Progenitor cell of endocrine pancreas (in vitro differentiated cells): ENCODE measurements at regions not wholly inside any gene's neighbourhood (a gene's known extent, or its start where the extent isn't known, plus 50 kb on each side); places are given as distances from the start of the nearest gene placed in this dataset.
"Not testable (repeated sequence)": the region's sequence is repeated elsewhere in the genome, so short reads cannot be mapped to it uniquely, and the experiment has no call there.

Source experiments
- DNase-seq: peaks from one replicate; pipeline ENCODE4 v3.0.0; 2021; ENCODE audit warnings: low spot score; ENCODE audit not compliant: unreplicated experiment
- H3K27ac Mint-ChIP-seq: 2 replicates; pipeline ENCODE4 v1.8.0; 2021; ENCODE audit warnings: mild to moderate bottlenecking, moderate library complexity, mixed read lengths
- H3K27me3 Mint-ChIP-seq: 2 replicates; pipeline ENCODE4 v1.8.0; 2021; ENCODE audit warnings: mixed read lengths
- H3K36me3 Mint-ChIP-seq: 2 replicates; pipeline ENCODE4 v1.8.0; 2022; ENCODE audit warnings: mixed read lengths; ENCODE audit not compliant: insufficient read depth
- H3K4me1 Mint-ChIP-seq: 2 replicates; pipeline ENCODE4 v1.8.0; 2021; ENCODE audit warnings: low read depth, mixed read lengths
- H3K4me3 Mint-ChIP-seq: 2 replicates; pipeline ENCODE4 v1.8.0; 2021; ENCODE audit warnings: low read depth, mild to moderate bottlenecking, moderate library complexity, mixed read lengths
- H3K9me3 Mint-ChIP-seq: 2 replicates; pipeline ENCODE4 v1.8.0; 2021; ENCODE audit warnings: low read depth, mixed read lengths
- TF ChIP-seq, protein P1 (sequence below): fragments of 200-600 bp; sonication (generic); IDR thresholded peaks from one replicate; pipeline ENCODE4 v1.5.0; 2021; ENCODE audit warnings: antibody characterized with exemption, mild to moderate bottlenecking; ENCODE audit not compliant: unreplicated experiment

DNA sequence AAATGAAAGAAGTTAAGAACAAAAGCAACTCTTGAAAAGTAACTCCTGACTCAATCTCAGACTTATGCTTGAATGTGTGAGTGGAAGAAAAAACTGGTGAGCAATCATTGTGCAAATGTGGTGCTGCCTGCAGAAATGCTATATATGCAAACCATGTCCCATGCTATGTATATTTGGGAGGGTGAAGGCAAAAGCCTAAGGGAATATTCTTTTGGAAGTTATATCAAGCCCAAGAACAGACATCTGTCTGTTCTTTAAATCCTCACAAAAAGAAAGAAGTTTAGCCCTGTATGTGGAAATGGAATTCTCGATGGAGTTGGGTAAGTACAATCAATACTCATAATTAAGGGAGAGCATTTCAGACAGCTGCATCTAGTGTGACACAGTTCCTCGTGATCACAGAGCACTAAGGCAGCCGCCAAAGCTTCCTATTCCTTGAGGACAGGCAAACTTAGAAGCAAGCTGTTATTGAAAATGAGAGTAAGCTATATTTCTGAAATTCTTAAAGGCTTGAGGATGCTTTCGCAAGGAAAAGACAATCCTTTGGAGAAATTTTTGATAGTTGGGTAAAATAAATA lies 406.5 kb upstream of the CHORDC1 start:
- no peak for DNase-seq
- H3K27me3 Mint-ChIP-seq: no peaks in the 10 kb centered on the region
- TF ChIP-seq, protein P1, sequence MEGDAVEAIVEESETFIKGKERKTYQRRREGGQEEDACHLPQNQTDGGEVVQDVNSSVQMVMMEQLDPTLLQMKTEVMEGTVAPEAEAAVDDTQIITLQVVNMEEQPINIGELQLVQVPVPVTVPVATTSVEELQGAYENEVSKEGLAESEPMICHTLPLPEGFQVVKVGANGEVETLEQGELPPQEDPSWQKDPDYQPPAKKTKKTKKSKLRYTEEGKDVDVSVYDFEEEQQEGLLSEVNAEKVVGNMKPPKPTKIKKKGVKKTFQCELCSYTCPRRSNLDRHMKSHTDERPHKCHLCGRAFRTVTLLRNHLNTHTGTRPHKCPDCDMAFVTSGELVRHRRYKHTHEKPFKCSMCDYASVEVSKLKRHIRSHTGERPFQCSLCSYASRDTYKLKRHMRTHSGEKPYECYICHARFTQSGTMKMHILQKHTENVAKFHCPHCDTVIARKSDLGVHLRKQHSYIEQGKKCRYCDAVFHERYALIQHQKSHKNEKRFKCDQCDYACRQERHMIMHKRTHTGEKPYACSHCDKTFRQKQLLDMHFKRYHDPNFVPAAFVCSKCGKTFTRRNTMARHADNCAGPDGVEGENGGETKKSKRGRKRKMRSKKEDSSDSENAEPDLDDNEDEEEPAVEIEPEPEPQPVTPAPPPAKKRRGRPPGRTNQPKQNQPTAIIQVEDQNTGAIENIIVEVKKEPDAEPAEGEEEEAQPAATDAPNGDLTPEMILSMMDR: no peak
- no peaks in the 10 kb centered on the region for H3K36me3 Mint-ChIP-seq
- no peak overlapping the region for H3K4me3 Mint-ChIP-seq
- no peaks in the 10 kb centered on the region for H3K4me1 Mint-ChIP-seq
- H3K27ac Mint-ChIP-seq: no peak overlapping the region
- no peaks in the 10 kb centered on the region for H3K9me3 Mint-ChIP-seq

DNA sequence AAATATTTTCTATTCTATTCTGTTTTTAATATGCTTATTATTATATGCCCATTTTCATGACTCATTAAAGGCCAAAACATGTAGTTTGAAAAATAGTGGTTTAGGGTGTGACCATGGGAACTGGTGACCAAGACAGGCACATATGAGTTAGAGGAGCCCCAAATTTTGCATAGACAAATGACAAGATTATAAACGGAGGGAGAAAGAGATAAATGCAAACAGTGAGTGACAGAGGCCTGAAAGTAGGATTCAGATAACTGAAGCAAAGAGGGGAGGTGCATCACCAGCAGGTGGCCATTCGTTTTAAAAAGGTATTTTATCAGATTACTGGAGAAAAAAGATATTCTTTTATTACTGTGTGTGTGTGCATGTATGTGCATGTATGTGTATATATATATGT lies 391.5 kb upstream of the CHORDC1 start:
- H3K9me3 Mint-ChIP-seq: peaks cover 5% of the 10 kb centered on the region
- H3K4me1 Mint-ChIP-seq: no peaks in the 10 kb centered on the region
- H3K27ac Mint-ChIP-seq: no peak overlapping the region
- DNase-seq: no peak
- TF ChIP-seq, protein P1: no peak
- no peak overlapping the region for H3K4me3 Mint-ChIP-seq
- H3K36me3 Mint-ChIP-seq: no peaks in the 10 kb centered on the region
- no peaks in the 10 kb centered on the region for H3K27me3 Mint-ChIP-seq

DNA sequence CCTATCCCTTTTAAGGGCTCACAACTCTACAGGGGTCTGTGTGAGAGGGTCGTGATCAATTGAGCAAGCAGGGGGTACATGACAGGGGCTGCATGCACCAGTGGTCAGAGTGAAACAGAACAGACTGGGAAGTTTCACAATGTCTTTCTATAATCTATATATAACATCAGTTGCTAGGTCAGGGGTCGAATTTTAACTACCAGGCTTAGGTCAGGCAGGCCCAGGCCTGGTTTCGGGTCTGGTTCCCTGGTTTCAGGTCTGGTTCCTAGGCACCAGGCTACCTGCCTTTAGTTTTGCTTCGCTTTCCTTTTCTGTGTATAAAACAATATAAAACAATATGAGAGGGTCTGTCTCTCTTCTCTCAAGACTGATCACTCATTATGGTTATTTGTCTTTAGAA lies 390.2 kb upstream of the CHORDC1 start:
- not testable (repeated sequence) for H3K4me1 Mint-ChIP-seq, H3K36me3 Mint-ChIP-seq, DNase-seq, H3K27me3 Mint-ChIP-seq, H3K27ac Mint-ChIP-seq, H3K4me3 Mint-ChIP-seq, H3K9me3 Mint-ChIP-seq

DNA sequence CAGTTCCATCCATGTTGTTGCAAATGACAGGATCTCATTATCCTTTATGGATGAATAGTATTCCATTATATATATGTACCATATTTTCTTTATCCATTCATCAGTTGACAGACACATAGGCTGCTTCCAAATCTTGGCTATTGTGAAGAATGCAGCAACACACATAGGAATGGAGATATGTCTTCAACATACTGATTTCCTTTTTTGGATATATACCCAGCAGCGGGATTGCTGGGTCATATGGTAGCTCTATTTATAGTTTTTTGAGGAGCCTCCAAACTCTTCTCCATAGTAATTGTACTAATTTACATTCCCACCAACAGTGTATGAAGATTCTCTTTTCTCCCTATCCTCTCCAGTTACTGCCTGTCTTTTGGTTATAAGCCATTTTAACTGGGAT lies 383.9 kb upstream of the CHORDC1 start:
- TF ChIP-seq, protein P1: no peak
- Mint-ChIP-seq H3K27me3 (no peaks in the 10 kb centered on the region), H3K27ac (no peak overlapping the region), H3K9me3 (no peaks in the 10 kb centered on the region), H3K4me1 (peaks cover 5% of the 10 kb centered on the region), H3K4me3 (no peak overlapping the region), H3K36me3 (no peaks in the 10 kb centered on the region)
- DNase-seq: no peak

DNA sequence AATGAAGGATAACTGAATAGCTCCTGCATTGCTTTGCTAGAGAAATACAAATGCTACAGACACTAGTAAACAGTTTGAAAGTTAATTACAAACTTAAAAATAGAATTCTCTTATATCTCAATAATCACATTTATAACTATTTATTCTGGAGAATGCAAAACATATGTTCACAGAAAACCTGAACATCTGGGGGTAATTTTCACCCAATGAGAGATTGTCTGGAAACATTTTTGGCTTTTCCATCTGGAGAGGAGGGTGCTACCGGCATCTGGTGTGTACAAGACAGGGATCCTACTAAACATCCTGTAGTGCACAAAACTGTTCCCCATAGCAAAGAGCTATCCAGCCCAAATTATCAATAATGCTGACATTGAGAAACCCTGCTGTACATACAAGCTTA lies 378.4 kb upstream of the CHORDC1 start:
- Mint-ChIP-seq H3K9me3 (no peaks in the 10 kb centered on the region), H3K36me3 (no peaks in the 10 kb centered on the region), H3K27ac (no peak overlapping the region), H3K27me3 (no peaks in the 10 kb centered on the region), H3K4me1 (no peaks in the 10 kb centered on the region), H3K4me3 (no peak overlapping the region)
- DNase-seq: no peak
- TF ChIP-seq, protein P1: no peak

DNA sequence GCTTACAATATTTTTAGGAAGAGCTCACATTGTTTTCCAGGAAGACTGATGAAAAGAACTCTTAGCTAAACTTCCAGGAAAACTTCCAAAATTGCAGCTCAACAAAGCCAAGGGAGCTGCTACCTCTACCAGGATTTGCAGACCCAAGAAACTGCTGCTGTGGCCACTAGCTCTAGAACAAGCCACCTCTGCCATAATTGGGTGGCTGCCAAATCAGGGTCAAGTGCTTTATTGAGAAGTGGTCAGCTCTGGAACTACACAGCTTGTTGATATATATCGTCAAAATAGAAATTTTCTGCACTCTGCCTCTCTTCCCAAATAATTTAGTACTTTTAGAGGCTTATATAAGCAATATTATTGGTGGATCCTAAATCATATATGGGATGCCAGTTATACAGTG lies 371.8 kb upstream of the CHORDC1 start:
- Mint-ChIP-seq H3K9me3 (no peaks in the 10 kb centered on the region), H3K27me3 (no peaks in the 10 kb centered on the region), H3K4me3 (no peak overlapping the region), H3K36me3 (no peaks in the 10 kb centered on the region), H3K27ac (no peak overlapping the region), H3K4me1 (no peaks in the 10 kb centered on the region)
- TF ChIP-seq, protein P1: no peak
- DNase-seq: no peak
